ENCODE measurements at regions not wholly inside any gene's neighbourhood (a gene's known extent, or its start where the extent isn't known, plus 50 kb on each side); places are given as distances from the start of the nearest gene placed in this dataset.

DNA sequence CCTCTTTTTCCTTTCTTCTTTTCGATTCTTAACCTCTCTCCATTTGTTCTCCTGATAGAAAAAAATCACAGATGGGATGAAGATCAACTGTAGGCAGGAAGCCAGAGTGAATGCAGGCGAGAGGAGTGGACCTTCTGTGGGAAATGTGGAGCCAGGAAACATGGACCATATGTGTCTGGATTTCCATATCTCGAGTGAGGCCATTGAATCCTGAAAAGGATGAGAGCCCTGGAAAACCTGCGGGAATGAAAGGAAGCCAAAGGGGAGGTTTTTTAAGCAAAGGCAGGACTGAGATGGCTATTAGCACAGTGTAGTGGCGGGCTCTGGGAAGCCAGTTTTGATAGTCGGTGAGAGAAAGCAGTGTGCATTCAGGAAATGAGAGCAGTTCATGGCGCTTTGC, 139.5 kb upstream of the C9orf72 start:
- TF ChIP-seq, protein P1, sequence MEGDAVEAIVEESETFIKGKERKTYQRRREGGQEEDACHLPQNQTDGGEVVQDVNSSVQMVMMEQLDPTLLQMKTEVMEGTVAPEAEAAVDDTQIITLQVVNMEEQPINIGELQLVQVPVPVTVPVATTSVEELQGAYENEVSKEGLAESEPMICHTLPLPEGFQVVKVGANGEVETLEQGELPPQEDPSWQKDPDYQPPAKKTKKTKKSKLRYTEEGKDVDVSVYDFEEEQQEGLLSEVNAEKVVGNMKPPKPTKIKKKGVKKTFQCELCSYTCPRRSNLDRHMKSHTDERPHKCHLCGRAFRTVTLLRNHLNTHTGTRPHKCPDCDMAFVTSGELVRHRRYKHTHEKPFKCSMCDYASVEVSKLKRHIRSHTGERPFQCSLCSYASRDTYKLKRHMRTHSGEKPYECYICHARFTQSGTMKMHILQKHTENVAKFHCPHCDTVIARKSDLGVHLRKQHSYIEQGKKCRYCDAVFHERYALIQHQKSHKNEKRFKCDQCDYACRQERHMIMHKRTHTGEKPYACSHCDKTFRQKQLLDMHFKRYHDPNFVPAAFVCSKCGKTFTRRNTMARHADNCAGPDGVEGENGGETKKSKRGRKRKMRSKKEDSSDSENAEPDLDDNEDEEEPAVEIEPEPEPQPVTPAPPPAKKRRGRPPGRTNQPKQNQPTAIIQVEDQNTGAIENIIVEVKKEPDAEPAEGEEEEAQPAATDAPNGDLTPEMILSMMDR (IDR thresholded peaks at IDR 0.05), result no peak
- no peak for ATAC-seq (ENCODE audit: low FRiP score)
- no peak for DNase-seq (ENCODE audit: low spot score)

DNA sequence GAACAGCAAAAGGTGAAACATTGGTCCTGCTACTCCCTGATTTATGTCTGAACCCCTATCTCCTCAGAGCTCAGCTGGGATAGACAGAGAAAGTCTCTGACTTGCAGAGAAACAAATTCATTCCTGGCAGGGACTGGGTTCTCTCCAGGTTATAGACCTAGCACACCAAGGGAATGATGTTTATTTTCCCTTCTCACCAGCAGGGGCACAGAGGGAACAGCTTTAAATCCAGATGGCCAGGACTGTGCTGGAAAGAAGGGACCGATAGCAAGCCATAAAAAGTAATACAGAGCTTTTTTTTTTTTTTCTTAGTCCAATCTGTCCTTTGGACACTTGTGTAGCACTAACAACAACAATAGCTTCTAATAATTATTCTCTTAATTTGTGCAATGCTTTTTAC, 141.1 kb upstream of the C9orf72 start:
- ATAC-seq (ENCODE audit: low FRiP score) (no peak), DNase-seq (ENCODE audit: low spot score) (no peak)
- TF ChIP-seq, protein P1 (IDR thresholded peaks at IDR 0.05), result no peak

GRCh38 chr9:27715651-27716050, 142.4 kb upstream of the C9orf72 start:
- no peak for ATAC-seq (ENCODE audit: low FRiP score)
- DNase-seq (ENCODE audit: low spot score), result no peak
- TF ChIP-seq, protein P1 (IDR thresholded peaks at IDR 0.05), result no peak

GRCh38 chr9:27717991-27718390, 144.7 kb upstream of the C9orf72 start:
- ATAC-seq (ENCODE audit: low FRiP score) (no peak), DNase-seq (ENCODE audit: low spot score) (no peak)
- TF ChIP-seq, protein P1 (IDR thresholded peaks at IDR 0.05), result no peak

DNA sequence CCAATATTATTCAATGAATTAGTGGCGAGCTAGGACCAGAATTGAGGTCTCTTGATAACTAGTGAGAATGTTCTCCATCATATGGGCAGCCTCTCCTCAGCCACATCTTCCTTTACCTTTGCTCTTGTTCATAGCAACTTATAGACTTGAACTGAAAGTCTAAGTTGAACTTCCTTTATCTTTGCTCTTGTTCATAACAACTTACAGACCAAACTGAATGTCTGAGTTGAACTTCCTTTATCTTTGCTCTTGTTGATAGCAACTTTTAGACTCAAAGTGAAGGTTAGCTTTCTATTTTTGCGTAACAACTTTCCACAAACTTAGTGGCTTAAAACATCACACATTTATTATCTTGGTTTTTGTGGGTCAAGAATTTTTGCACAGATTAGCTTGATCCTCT, 146.4 kb upstream of the C9orf72 start:
- TF ChIP-seq, protein P1 (IDR thresholded peaks at IDR 0.05), result no peak
- DNase-seq (ENCODE audit: low spot score) (no peak), ATAC-seq (ENCODE audit: low FRiP score) (no peak)

GRCh38 chr9:27722866-27723265, 149.6 kb upstream of the C9orf72 start:
- TF ChIP-seq, protein P1 (IDR thresholded peaks at IDR 0.05), result no peak
- DNase-seq (ENCODE audit: low spot score) (no peak), ATAC-seq (ENCODE audit: low FRiP score) (no peak)

- DNase-seq (ENCODE audit: low spot score), result no peak
- TF ChIP-seq, protein P1 (IDR thresholded peaks at IDR 0.05), result peak in 1 of 3 donors; percentile 32
- peak; percentile 70 for ATAC-seq (ENCODE audit: low FRiP score)
These were observed 153.2 kb upstream of the C9orf72 start for GRCh38 chr9:27726244-27727081.
